ENCODE measurements at regions not wholly inside any gene's neighbourhood (a gene's known extent, or its start where the extent isn't known, plus 50 kb on each side); places are given as distances from the start of the nearest gene placed in this dataset.

DNA sequence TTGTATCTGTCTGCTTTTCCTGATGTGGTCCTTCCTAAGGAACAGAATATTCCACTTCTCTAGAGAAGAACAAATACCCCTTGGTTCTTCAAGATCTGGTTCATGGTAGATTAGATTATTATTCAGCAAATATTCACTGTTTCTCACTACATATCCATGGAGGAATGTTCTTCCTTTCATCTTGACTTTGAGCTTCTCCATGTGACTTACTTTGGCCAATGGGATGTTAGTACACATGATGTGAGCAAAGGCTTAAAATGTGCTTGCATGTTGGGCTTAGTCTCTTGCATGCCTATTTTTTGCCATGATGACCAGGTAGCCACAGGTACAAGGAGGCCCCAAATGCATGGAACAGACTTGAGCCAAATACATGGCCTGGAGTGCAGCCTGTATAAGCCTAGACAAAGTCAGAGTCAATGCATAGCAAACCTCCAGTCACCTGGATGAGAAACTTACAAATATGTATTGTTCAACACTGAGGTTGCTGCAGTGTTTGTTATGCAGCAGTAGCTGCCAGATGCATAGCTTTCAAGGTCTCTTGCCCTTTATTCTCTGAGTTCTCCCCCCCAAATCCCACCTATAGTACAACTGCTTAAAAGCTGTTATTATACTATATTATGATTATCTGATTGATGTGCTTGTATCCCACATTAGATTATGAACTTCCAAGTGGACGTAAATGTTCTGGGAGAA is 50.0 kb upstream of the CHD6 start:
- H3K27ac ChIP-seq (ENCODE audit: low read length) = no peak overlapping the region
- no CpG with 5 or more reads among the region's 1 CpG for WGBS (ENCODE audit: insufficient coverage)
- no peaks in the 10 kb centered on the region for H3K4me1 ChIP-seq (ENCODE audit: control insufficient read depth, insufficient read depth, low read length)
- H3K36me3 ChIP-seq (ENCODE audit: control insufficient read depth, insufficient read depth, low read length) = no peaks in the 10 kb centered on the region
- H3K4me3 ChIP-seq (ENCODE audit: low read length) = no peak overlapping the region
- H3K27me3 ChIP-seq (ENCODE audit: control insufficient read depth, insufficient read depth, low read length) = peaks cover 8% of the 10 kb centered on the region
- DNase-seq = no peak
- no peaks in the 10 kb centered on the region for H3K9me3 ChIP-seq (replicated peaks; ENCODE audit: control insufficient read depth, low read depth, low read length)

Measured in muscle of leg (tissue), 3 donors.